HUDEP-2 (cell line): ENCODE measurements at regions not wholly inside any gene's neighbourhood (a gene's known extent, or its start where the extent isn't known, plus 50 kb on each side); places are given as distances from the start of the nearest gene placed in this dataset.

Experiments
- DNase-seq, 76 experiments: peaks; one replicate each; lab custom pipeline; 2025; ENCODE audit not compliant: unreplicated experiment in 76 of 76; lab: John Stamatoyannopoulos, UW

- peak in 1 of 76 experiments; percentile 1 for DNase-seq
These were observed 87.0 kb upstream of the GLIS3 start for GRCh38 chr9:4386819-4387218.

GRCh38 chr9:4384750-4385149 is 84.9 kb upstream of the GLIS3 start:
- no peak for DNase-seq

GRCh38 chr9:4382722-4383317 is 83.0 kb upstream of the GLIS3 start:
- DNase-seq = no peak

GRCh38 chr9:4381744-4382143 is 81.9 kb upstream of the GLIS3 start:
- no peak for DNase-seq

GRCh38 chr9:4380406-4380805 is 80.5 kb upstream of the GLIS3 start:
- DNase-seq = no peak

GRCh38 chr9:4375424-4376200 is 75.7 kb upstream of the GLIS3 start:
- no peak for DNase-seq

- DNase-seq = no peak
These were observed 71.2 kb upstream of the GLIS3 start for GRCh38 chr9:4371108-4371507.

GRCh38 chr9:4370501-4370900 is 70.6 kb upstream of the GLIS3 start:
- no peak for DNase-seq

- peak in 20 of 76 experiments; percentile 2 to 39 (median 11) for DNase-seq
These were observed 66.9 kb upstream of the GLIS3 start for GRCh38 chr9:4366591-4367330.

- no peak for DNase-seq
These were observed 65.2 kb upstream of the GLIS3 start for GRCh38 chr9:4365055-4365454.

- no peak for DNase-seq
These were observed 62.4 kb upstream of the GLIS3 start for GRCh38 chr9:4362281-4362680.

GRCh38 chr9:4359016-4359415 is 59.1 kb upstream of the GLIS3 start:
- no peak for DNase-seq

- no peak for DNase-seq
These were observed 58.1 kb upstream of the GLIS3 start for GRCh38 chr9:4357929-4358328.

GRCh38 chr9:4356306-4356705 is 56.4 kb upstream of the GLIS3 start:
- no peak for DNase-seq

- no peak for DNase-seq
These were observed 53.4 kb upstream of the GLIS3 start for GRCh38 chr9:4353236-4353635.

- no peak for DNase-seq
These were observed 50.0 kb upstream of the GLIS3 start for GRCh38 chr9:4349816-4350418.
